ENCODE measurements at regions not wholly inside any gene's neighbourhood (a gene's known extent, or its start where the extent isn't known, plus 50 kb on each side); places are given as distances from the start of the nearest gene placed in this dataset.
A peak's percentile ranks its signal among the peaks of the same experiment; 100 is the strongest.

GRCh38 chr11:32312206-32312817 is 123.0 kb downstream of the WT1 start:
- CTCF ChIA-PET: interaction anchor here (0.8 kb wide), 1 partner anchor 10 kb away, joined by 5 read pairs; no protein-coding TSS in a partner anchor
- POLR2A ChIA-PET: no interaction called here
- DNase-seq (no peak), ATAC-seq (no peak)
- H3K4me3 Mint-ChIP-seq: no peak overlapping the region
- H3K27me3 Mint-ChIP-seq (ENCODE audit: low read depth): peaks cover 6% of the 10 kb centered on the region
- H3K4me1 Mint-ChIP-seq (ENCODE audit: low read depth): peaks cover 5% of the 10 kb centered on the region
- no peaks in the 10 kb centered on the region for H3K36me3 Mint-ChIP-seq (ENCODE audit: low read depth)
- no peaks in the 10 kb centered on the region for H3K9me3 Mint-ChIP-seq (ENCODE audit: insufficient read depth)
- no peak overlapping the region for H3K27ac Mint-ChIP-seq

- no peak overlapping the region for H3K27ac Mint-ChIP-seq
- DNase-seq: peak; percentile 34
- ChIA-PET CTCF (interaction anchor here (0.8 kb wide), 1 partner anchor 11 kb away, joined by 5 read pairs; no protein-coding TSS in a partner anchor), POLR2A (no interaction called here)
- no peaks in the 10 kb centered on the region for H3K36me3 Mint-ChIP-seq (ENCODE audit: low read depth)
- no peaks in the 10 kb centered on the region for H3K9me3 Mint-ChIP-seq (ENCODE audit: insufficient read depth)
- ATAC-seq: peak; percentile 51
- no peak overlapping the region for H3K4me3 Mint-ChIP-seq
- peaks cover 11% of the 10 kb centered on the region for H3K4me1 Mint-ChIP-seq (ENCODE audit: low read depth)
- peaks cover 9% of the 10 kb centered on the region for H3K27me3 Mint-ChIP-seq (ENCODE audit: low read depth)
Observed at GRCh38 chr11:32312865-32313403, 122.4 kb downstream of the WT1 start.

- peaks cover 13% of the 10 kb centered on the region for H3K27me3 Mint-ChIP-seq (ENCODE audit: low read depth)
- H3K4me3 Mint-ChIP-seq: no peak overlapping the region
- H3K36me3 Mint-ChIP-seq (ENCODE audit: low read depth): no peaks in the 10 kb centered on the region
- ATAC-seq: no peak
- H3K4me1 Mint-ChIP-seq (ENCODE audit: low read depth): peaks cover 16% of the 10 kb centered on the region
- CTCF ChIA-PET: no interaction called here
- POLR2A ChIA-PET: no interaction called here
- H3K27ac Mint-ChIP-seq: no peak overlapping the region
- no peaks in the 10 kb centered on the region for H3K9me3 Mint-ChIP-seq (ENCODE audit: insufficient read depth)
- no peak for DNase-seq
Observed at GRCh38 chr11:32313477-32313876, 121.9 kb downstream of the WT1 start.

- no peaks in the 10 kb centered on the region for H3K9me3 Mint-ChIP-seq (ENCODE audit: insufficient read depth)
- ChIA-PET CTCF (interaction anchor here (1.4 kb wide), 1 partner anchor 9 kb away, joined by 3 read pairs; no protein-coding TSS in a partner anchor), POLR2A (no interaction called here)
- H3K4me3 Mint-ChIP-seq: no peak overlapping the region
- peaks cover 18% of the 10 kb centered on the region for H3K27me3 Mint-ChIP-seq (ENCODE audit: low read depth)
- ATAC-seq: no peak
- H3K27ac Mint-ChIP-seq: no peak overlapping the region
- no peak for DNase-seq
- peaks cover 16% of the 10 kb centered on the region for H3K4me1 Mint-ChIP-seq (ENCODE audit: low read depth)
- no peaks in the 10 kb centered on the region for H3K36me3 Mint-ChIP-seq (ENCODE audit: low read depth)
Observed at GRCh38 chr11:32315121-32315520, 120.2 kb downstream of the WT1 start.

DNA sequence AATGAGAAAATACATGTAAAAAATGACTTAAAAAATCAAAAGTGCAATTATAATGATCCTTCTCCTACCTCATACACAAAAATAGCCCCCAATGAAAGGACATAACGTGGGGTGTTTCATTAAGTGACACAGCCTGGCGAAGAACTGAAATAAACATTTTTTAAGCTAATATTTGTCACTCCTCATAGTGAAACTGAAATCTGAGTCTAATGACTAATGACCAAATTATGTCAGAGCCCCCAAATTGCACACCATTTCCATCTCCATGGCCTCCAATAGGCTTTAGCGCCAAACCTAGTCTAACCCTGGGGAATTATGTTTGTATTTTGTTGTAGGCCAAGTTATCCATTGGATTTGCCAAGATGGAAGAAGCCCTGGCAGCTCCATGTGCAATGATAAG is 119.1 kb downstream of the WT1 start:
- DNase-seq (no peak), ATAC-seq (no peak)
- POLR2A ChIA-PET: no interaction called here
- peaks cover 21% of the 10 kb centered on the region for H3K27me3 Mint-ChIP-seq (ENCODE audit: low read depth)
- no peaks in the 10 kb centered on the region for H3K9me3 Mint-ChIP-seq (ENCODE audit: insufficient read depth)
- H3K4me1 Mint-ChIP-seq (ENCODE audit: low read depth): peaks cover 16% of the 10 kb centered on the region
- no peak overlapping the region for H3K4me3 Mint-ChIP-seq
- H3K36me3 Mint-ChIP-seq (ENCODE audit: low read depth): no peaks in the 10 kb centered on the region
- CTCF ChIA-PET: interaction anchor here (0.8 kb wide), 1 partner anchor 14 kb away, joined by 3 read pairs; no protein-coding TSS in a partner anchor
- H3K27ac Mint-ChIP-seq: no peak overlapping the region

- ATAC-seq (no peak), DNase-seq (no peak)
- ChIA-PET CTCF (interaction anchor here (0.8 kb wide), 1 partner anchor 15 kb away, joined by 3 read pairs; no protein-coding TSS in a partner anchor), POLR2A (no interaction called here)
- Mint-ChIP-seq H3K27ac (no peak overlapping the region), H3K36me3 (ENCODE audit: low read depth) (no peaks in the 10 kb centered on the region), H3K4me1 (ENCODE audit: low read depth) (peaks cover 16% of the 10 kb centered on the region), H3K4me3 (no peak overlapping the region), H3K27me3 (ENCODE audit: low read depth) (peaks cover 19% of the 10 kb centered on the region), H3K9me3 (ENCODE audit: insufficient read depth) (no peaks in the 10 kb centered on the region)
Observed at GRCh38 chr11:32316858-32317642, 118.3 kb downstream of the WT1 start.

DNA sequence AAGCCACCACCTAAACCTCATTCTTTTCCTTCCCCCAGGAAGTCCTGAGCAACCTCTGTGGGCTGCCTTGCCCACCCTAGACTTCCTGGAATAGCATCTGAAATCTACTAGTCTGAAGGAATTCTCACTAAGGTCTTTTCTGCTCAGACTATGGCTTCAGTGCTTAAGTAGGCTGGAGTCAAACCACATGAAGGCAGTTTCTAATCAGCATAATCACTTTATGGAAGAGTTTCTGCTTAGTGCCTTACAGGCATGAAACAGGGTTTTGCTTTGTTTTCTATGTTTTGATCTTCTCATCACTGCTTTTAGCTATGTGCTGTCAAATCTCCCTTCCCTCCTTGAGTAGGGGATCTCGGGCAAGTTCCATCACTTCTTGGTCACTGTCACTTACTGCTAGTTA is 117.7 kb downstream of the WT1 start:
- H3K9me3 Mint-ChIP-seq (ENCODE audit: insufficient read depth): no peaks in the 10 kb centered on the region
- ChIA-PET CTCF (interaction anchor here (0.6 kb wide), 1 partner anchor 848 kb away, joined by 4 read pairs; no protein-coding TSS in a partner anchor), POLR2A (no interaction called here)
- ATAC-seq: no peak
- H3K27me3 Mint-ChIP-seq (ENCODE audit: low read depth): peaks cover 22% of the 10 kb centered on the region
- H3K4me3 Mint-ChIP-seq: no peak overlapping the region
- no peak for DNase-seq
- H3K36me3 Mint-ChIP-seq (ENCODE audit: low read depth): no peaks in the 10 kb centered on the region
- no peak overlapping the region for H3K27ac Mint-ChIP-seq
- H3K4me1 Mint-ChIP-seq (ENCODE audit: low read depth): peaks cover 16% of the 10 kb centered on the region

GRCh38 chr11:32318071-32319055 is 117.0 kb downstream of the WT1 start:
- POLR2A ChIA-PET: no interaction called here
- CTCF ChIA-PET: interaction anchor here (0.6 kb wide), 1 partner anchor 847 kb away, joined by 4 read pairs; no protein-coding TSS in a partner anchor
- Mint-ChIP-seq H3K4me1 (ENCODE audit: low read depth) (peaks cover 16% of the 10 kb centered on the region), H3K4me3 (no peak overlapping the region), H3K9me3 (ENCODE audit: insufficient read depth) (no peaks in the 10 kb centered on the region), H3K27ac (no peak overlapping the region), H3K36me3 (ENCODE audit: low read depth) (no peaks in the 10 kb centered on the region), H3K27me3 (ENCODE audit: low read depth) (peaks cover 23% of the 10 kb centered on the region)
- DNase-seq (no peak), ATAC-seq (no peak)

DNA sequence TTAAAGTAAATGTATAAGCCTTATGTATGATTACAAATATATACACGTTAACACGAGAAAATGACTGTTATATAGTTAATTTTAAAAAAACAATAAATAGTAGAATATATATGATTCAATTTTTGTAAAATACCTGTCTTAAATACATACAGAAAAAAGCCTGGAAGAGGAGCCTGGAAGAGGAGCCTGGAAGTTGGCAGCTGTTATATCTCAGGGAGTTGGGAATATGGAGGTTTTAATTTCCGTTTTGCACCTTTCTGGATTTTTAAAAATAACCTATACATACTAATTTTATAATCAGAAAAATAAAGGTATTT is 111.6 kb downstream of the WT1 start:
- Mint-ChIP-seq H3K4me1 (ENCODE audit: low read depth) (no peaks in the 10 kb centered on the region), H3K36me3 (ENCODE audit: low read depth) (no peaks in the 10 kb centered on the region), H3K27ac (no peak overlapping the region), H3K27me3 (ENCODE audit: low read depth) (peaks cover 23% of the 10 kb centered on the region), H3K9me3 (ENCODE audit: insufficient read depth) (no peaks in the 10 kb centered on the region), H3K4me3 (no peak overlapping the region)
- POLR2A ChIA-PET: no interaction called here
- DNase-seq (no peak), ATAC-seq (no peak)
- CTCF ChIA-PET: interaction anchor here (0.7 to 2.6 kb wide), 9 partner anchors 9 to 485 kb away, joined by 3 to 14 read pairs (median 3); no protein-coding TSS in a partner anchor

DNA sequence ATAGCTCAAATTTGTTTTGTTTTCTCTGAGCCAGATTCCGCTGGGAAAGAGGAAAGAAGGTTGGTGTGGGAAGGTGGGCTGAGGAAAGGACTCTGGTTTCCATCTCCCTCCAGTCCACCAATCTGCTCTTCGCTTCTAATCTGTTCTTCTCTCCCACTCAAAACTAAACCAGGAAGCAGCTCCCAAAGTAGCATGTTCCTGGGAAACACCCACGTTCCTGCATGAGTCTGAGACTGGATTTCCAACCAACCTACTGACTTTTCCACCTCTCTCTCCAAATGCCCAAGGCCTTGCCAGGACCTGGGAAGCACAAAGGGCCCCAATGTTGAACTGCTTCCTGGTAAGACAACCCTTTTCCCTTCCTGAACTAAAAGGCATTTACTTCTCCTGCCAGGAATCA is 110.2 kb downstream of the WT1 start:
- Mint-ChIP-seq H3K36me3 (ENCODE audit: low read depth) (no peaks in the 10 kb centered on the region), H3K4me1 (ENCODE audit: low read depth) (no peaks in the 10 kb centered on the region), H3K27ac (no peak overlapping the region), H3K4me3 (no peak overlapping the region), H3K27me3 (ENCODE audit: low read depth) (peaks cover 19% of the 10 kb centered on the region), H3K9me3 (ENCODE audit: insufficient read depth) (no peaks in the 10 kb centered on the region)
- CTCF ChIA-PET: interaction anchor here (1.0 kb wide), 1 partner anchor 470 kb away, joined by 3 read pairs; the partner anchor contains the start of gene CCDC73
- ATAC-seq (no peak), DNase-seq (no peak)
- POLR2A ChIA-PET: no interaction called here

GRCh38 chr11:32325725-32326124 is 109.6 kb downstream of the WT1 start:
- ATAC-seq (no peak), DNase-seq (no peak)
- Mint-ChIP-seq H3K4me3 (no peak overlapping the region), H3K27ac (no peak overlapping the region), H3K36me3 (ENCODE audit: low read depth) (no peaks in the 10 kb centered on the region), H3K27me3 (ENCODE audit: low read depth) (peaks cover 16% of the 10 kb centered on the region), H3K4me1 (ENCODE audit: low read depth) (no peaks in the 10 kb centered on the region), H3K9me3 (ENCODE audit: insufficient read depth) (no peaks in the 10 kb centered on the region)
- ChIA-PET CTCF (no interaction called here), POLR2A (no interaction called here)

Data from activated CD8-positive, alpha-beta T cell treated with anti-CD3 and anti-CD28 coated beads, Interleukin-2, amount 10 ng/mL, durations not matched to agents 7 days and 5 days (primary cell).